ENCODE measurements at regions not wholly inside any gene's neighbourhood (a gene's known extent, or its start where the extent isn't known, plus 50 kb on each side); places are given as distances from the start of the nearest gene placed in this dataset.

- DNase-seq (no peak), ATAC-seq (no peak)
- Histone ChIP-seq H3K27me3 (ENCODE audit: insufficient read depth in 3 of 3, low read length in 2 of 3) (no peaks in the 10 kb centered on the region), H3K4me1 (no peaks in the 10 kb centered on the region), H3K36me3 (ENCODE audit: insufficient read depth in 1 of 2, low read depth in 1 of 2) (no peaks in the 10 kb centered on the region), H3K4me3 (no peak overlapping the region), H3K9me3 (no peaks in the 10 kb centered on the region), H3K27ac (no peak overlapping the region)
- WGBS, 3 donors: 84 to 98% (median 95%) methylated on average over 2 of the region's 2 CpGs
- TF ChIP-seq CTCF (IDR thresholded peaks at IDR 0.05): no peak
- intact Hi-C loops (cut with DNase I): no loop called here
Observed at GRCh38 chr13:32938907-32939306, 77.3 kb upstream of the KL start.

- Histone ChIP-seq H3K36me3 (ENCODE audit: insufficient read depth in 1 of 2, low read depth in 1 of 2) (no peaks in the 10 kb centered on the region), H3K27me3 (ENCODE audit: insufficient read depth in 3 of 3, low read length in 2 of 3) (no peaks in the 10 kb centered on the region), H3K4me1 (no peaks in the 10 kb centered on the region), H3K4me3 (no peak overlapping the region), H3K27ac (no peak overlapping the region), H3K9me3 (no peaks in the 10 kb centered on the region)
- no peak for ATAC-seq
- intact Hi-C loops (cut with DNase I): no loop called here
- TF ChIP-seq CTCF (IDR thresholded peaks at IDR 0.05): no peak
- DNase-seq: peak in 1 of 2 donors; percentile 14
- WGBS, 3 donors: 7 to 20% (median 19%) methylated on average over 4 of the region's 4 CpGs
Observed at GRCh38 chr13:32940601-32941000, 75.6 kb upstream of the KL start.

- WGBS, 3 donors: 84 to 87% (median 86%) methylated on average over 3 of the region's 3 CpGs
- no peak for ATAC-seq
- H3K4me3 ChIP-seq: no peak overlapping the region
Observed at GRCh38 chr13:32941368-32941767, 74.9 kb upstream of the KL start.

GRCh38 chr13:32946558-32946957 lies 69.7 kb upstream of the KL start:
- no peak overlapping the region for H3K4me3 ChIP-seq
- H3K9me3 ChIP-seq: no peaks in the 10 kb centered on the region
- DNase-seq (no peak), ATAC-seq (no peak)
- no peak overlapping the region for H3K27ac ChIP-seq
- intact Hi-C loops (cut with DNase I): no loop called here
- H3K27me3 ChIP-seq (ENCODE audit: insufficient read depth in 3 of 3, low read length in 2 of 3): peaks cover 0 to 2% (median 0%) of the 10 kb centered on the region in 3 donors
- no peak for TF ChIP-seq CTCF (IDR thresholded peaks at IDR 0.05)
- no peaks in the 10 kb centered on the region for H3K36me3 ChIP-seq (ENCODE audit: insufficient read depth in 1 of 2, low read depth in 1 of 2)
- WGBS, 3 donors: 64 to 81% (median 81%) methylated on average over 5 of the region's 5 CpGs
- H3K4me1 ChIP-seq: no peaks in the 10 kb centered on the region

More at GRCh38 chr13:32941368-32941767, 74.9 kb upstream of the KL start:
- no peak overlapping the region for H3K27ac ChIP-seq
- no peaks in the 10 kb centered on the region for H3K27me3 ChIP-seq (ENCODE audit: insufficient read depth in 3 of 3, low read length in 2 of 3)
- intact Hi-C loops (cut with DNase I): no loop called here
- no peak for TF ChIP-seq CTCF (IDR thresholded peaks at IDR 0.05)
- DNase-seq: no peak
- H3K9me3 ChIP-seq: no peaks in the 10 kb centered on the region
- H3K4me1 ChIP-seq: no peaks in the 10 kb centered on the region
- H3K36me3 ChIP-seq (ENCODE audit: insufficient read depth in 1 of 2, low read depth in 1 of 2): no peaks in the 10 kb centered on the region

All from psoas muscle (tissue), 7 donors.